GM12892 (cell line): ENCODE measurements at regions not wholly inside any gene's neighbourhood (a gene's known extent, or its start where the extent isn't known, plus 50 kb on each side); places are given as distances from the start of the nearest gene placed in this dataset.

Experiments
- POLR2A ChIP-seq: IDR thresholded peaks from 2 replicates; pipeline ENCODE4 v1.6.1; 2011; ENCODE audit warnings: low read depth, low read length, control low read depth
- POLR2AphosphoS5 ChIP-seq: IDR thresholded peaks from 2 replicates; pipeline ENCODE4 v1.6.1; 2011; ENCODE audit warnings: low read depth, low read length, control low read depth
- TAF1 ChIP-seq: IDR thresholded peaks from 2 replicates; pipeline ENCODE4 v1.6.1; 2011; ENCODE audit warnings: low read depth, mild to moderate bottlenecking, control low read depth, low read length, borderline replicate concordance

GRCh38 chr16:85360323-85361277 lies 248.3 kb upstream of the CIBAR2 start:
- TF ChIP-seq POLR2A = no peak
- no peak for TF ChIP-seq POLR2AphosphoS5
- no peak for TF ChIP-seq TAF1
